ENCODE measurements at regions not wholly inside any gene's neighbourhood (a gene's known extent, or its start where the extent isn't known, plus 50 kb on each side); places are given as distances from the start of the nearest gene placed in this dataset.

DNA sequence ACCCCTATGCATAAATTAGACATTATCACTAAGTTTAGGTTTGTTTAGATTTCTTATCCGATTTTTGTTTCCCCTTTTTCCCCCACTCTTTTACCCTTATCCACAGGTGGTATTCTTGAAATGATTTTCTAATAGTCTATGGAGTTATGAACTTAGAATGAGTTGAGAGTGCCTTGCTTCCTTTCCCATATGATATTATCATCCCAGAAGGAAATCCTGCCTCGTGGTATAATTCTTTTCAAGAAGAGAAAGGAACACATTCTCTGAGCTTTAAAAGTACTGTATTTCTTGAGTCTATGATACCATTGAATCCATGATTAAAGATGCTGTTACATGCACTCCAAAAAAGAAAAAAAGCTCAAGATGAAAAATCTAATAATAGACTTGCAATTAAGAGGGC lies 76.9 kb upstream of the ADAMTSL1 start:
- no peak for DNase-seq (ENCODE audit: low read depth)
- TF ChIP-seq, protein P1, sequence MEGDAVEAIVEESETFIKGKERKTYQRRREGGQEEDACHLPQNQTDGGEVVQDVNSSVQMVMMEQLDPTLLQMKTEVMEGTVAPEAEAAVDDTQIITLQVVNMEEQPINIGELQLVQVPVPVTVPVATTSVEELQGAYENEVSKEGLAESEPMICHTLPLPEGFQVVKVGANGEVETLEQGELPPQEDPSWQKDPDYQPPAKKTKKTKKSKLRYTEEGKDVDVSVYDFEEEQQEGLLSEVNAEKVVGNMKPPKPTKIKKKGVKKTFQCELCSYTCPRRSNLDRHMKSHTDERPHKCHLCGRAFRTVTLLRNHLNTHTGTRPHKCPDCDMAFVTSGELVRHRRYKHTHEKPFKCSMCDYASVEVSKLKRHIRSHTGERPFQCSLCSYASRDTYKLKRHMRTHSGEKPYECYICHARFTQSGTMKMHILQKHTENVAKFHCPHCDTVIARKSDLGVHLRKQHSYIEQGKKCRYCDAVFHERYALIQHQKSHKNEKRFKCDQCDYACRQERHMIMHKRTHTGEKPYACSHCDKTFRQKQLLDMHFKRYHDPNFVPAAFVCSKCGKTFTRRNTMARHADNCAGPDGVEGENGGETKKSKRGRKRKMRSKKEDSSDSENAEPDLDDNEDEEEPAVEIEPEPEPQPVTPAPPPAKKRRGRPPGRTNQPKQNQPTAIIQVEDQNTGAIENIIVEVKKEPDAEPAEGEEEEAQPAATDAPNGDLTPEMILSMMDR (conservative IDR thresholded peaks at IDR 0.05; ENCODE audit: low read depth, low read length): no peak
- no peak overlapping the region for H3K4me3 ChIP-seq (ENCODE audit: low read depth, low read length)

DNA sequence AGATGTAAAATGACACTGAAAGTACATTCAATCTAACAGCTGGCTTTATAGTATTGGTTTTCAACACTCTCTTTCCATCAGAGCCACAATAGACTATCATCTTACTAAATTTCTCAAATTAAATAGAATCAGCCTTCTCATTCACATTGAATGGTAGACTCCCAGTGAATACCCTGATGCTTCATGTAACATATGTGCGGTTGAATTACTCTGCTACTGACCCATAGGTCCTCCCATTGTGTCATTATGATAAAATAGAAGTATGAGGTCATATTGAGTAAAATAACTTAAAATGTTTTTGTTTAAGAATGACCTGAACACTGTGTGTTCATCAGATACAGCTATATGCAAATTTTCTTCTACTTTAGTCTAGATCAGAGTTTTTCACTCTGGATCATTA lies 75.9 kb upstream of the ADAMTSL1 start:
- no peak for DNase-seq (ENCODE audit: low read depth)
- TF ChIP-seq, protein P1 (conservative IDR thresholded peaks at IDR 0.05; ENCODE audit: low read depth, low read length): no peak
- no peak overlapping the region for H3K4me3 ChIP-seq (ENCODE audit: low read depth, low read length)

DNA sequence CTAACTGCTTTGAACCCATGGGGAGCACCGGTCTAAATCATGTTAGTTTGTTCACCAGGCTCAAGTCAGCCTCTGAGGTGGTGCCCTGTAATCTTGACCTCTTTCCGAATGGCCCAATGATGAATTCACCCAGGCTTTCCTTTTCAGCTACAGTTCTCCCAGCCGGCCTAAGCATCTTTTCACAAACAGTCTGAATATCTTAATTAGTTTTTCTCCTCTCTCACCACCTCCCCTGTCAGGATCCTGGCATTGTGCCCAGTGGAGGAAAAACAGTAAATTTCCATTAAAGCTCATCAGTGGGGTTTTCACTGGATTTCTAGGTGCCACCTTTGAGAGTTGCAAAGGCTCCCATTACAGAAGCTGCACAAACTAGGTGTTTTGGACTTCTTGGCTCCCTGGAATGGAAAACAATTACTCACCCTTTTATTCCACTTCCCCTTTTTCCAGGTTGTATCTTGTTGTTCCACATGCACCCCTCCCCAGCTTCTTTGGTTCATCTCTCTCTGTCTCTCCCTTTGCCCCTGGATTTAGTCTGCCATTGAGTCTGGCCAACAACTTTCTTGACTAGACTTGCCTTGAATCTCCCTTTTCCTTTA lies 69.4 kb upstream of the ADAMTSL1 start:
- no peak for DNase-seq (ENCODE audit: low read depth)
- H3K4me3 ChIP-seq (ENCODE audit: low read depth, low read length): no peak overlapping the region
- TF ChIP-seq, protein P1 (conservative IDR thresholded peaks at IDR 0.05; ENCODE audit: low read depth, low read length): no peak

DNA sequence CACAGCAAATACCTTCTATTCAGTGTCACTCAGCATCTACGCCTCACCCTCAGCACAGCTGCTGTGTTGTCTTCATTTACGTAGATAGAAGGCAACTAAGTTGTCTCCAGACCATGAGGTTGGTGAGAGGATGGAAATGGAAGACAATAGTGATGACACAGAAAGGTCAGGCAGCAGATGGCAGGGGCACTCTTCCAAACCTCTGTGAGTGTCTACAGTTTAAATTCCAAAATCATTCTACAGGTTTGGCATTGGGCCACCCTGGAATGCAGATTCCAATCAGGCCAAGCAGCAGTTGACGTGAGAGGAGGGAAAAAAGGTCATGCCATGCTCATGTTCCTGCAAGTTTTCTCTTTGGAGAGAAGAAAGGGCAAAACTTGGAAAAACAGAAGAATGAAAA lies 68.7 kb upstream of the ADAMTSL1 start:
- no peak overlapping the region for H3K4me3 ChIP-seq (ENCODE audit: low read depth, low read length)
- DNase-seq (ENCODE audit: low read depth): no peak
- TF ChIP-seq, protein P1 (conservative IDR thresholded peaks at IDR 0.05; ENCODE audit: low read depth, low read length): no peak

DNA sequence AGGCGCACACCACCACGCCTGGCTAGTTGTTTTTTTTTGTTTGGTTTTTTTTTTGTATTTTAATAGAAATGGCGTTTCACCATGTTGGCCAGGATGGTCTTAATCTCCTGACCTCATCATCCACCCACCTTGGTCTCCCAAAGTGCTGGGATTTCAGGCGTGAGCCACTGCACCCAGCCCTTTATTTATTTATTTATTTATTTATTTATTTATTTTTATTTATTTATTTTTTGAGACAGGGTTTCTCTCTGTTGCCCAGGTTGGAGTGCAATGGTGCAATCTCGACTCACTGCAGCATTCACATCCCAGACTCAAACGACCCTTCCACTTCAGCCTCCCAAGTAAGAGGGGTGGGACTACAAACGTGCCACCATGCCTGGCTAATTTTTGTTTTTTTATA lies 63.0 kb upstream of the ADAMTSL1 start:
- TF ChIP-seq, protein P1 (conservative IDR thresholded peaks at IDR 0.05; ENCODE audit: low read depth, low read length): no peak
- H3K4me3 ChIP-seq (ENCODE audit: low read depth, low read length): no peak overlapping the region
- DNase-seq (ENCODE audit: low read depth): no peak

DNA sequence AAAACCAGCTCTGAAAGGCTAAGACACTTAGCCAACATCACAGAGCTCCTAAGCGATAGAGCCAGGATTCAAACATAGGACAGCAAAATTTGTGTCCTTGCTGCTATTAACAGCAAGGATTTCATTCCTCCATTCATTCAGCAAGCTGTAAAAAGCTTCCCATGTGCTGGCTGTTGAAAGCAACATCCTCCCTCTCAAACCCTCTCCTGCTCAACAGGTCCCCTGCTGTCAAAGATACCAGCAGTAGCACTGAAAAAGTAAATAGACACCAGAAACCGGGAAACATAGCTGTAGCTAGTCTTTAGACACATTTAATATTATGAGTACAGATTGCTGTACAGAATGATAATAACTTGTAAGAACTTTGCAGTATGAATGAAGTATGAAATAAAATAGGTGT lies 52.6 kb upstream of the ADAMTSL1 start:
- TF ChIP-seq, protein P1 (conservative IDR thresholded peaks at IDR 0.05; ENCODE audit: low read depth, low read length): no peak
- H3K4me3 ChIP-seq (ENCODE audit: low read depth, low read length): no peak overlapping the region
- no peak for DNase-seq (ENCODE audit: low read depth)

DNA sequence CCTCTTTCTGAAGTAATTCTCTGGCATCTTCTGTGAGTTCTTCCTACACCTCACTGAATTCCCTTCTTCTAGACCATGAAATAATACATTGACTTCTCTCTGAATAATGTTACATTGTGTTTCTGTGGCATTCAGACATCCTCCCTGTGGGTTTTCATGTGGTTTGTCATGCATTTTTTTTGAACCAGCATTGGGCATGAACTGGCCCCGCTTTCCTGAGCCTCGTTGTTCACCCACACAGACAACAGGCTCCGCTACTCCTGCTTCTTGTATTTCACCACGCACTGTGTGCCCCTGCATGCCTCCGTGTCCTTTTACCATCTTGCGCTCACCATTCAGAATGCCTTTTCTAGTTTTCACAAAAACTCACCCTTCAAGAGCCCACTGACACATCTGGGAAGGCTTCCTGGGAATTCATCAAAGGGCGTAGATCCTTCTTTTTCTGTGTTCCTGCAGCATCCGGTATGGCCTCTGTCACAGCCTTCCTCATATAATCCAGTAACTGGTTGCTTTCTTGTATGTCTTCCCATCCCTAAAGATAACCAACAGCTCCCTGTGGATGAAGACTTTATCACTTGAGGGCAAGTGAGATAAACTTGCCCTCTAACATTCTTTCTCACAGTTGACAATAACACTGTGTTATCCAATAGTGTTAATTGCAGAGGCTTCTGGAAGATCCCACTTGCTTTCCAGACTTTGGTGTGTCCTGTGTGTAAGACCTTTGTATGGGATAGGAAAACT lies 51.5 kb upstream of the ADAMTSL1 start:
- no peak overlapping the region for H3K4me3 ChIP-seq (ENCODE audit: low read depth, low read length)
- no peak for DNase-seq (ENCODE audit: low read depth)
- TF ChIP-seq, protein P1 (conservative IDR thresholded peaks at IDR 0.05; ENCODE audit: low read depth, low read length): no peak

Data from epithelial cell of proximal tubule (primary cell).